NB4 (cell line): ENCODE measurements at regions not wholly inside any gene's neighbourhood (a gene's known extent, or its start where the extent isn't known, plus 50 kb on each side); places are given as distances from the start of the nearest gene placed in this dataset.

Source experiments
- DNase-seq: peaks from one replicate; pipeline ENCODE4 v3.0.0; 2010; ENCODE audit warnings: low read depth
- H3K4me3 ChIP-seq: one replicate; pipeline ENCODE4 v1.5.1; 2011; ENCODE audit warnings: mild to moderate bottlenecking, low read depth, low read length, moderate library complexity
- CTCF ChIP-seq: IDR thresholded peaks from one replicate; pipeline ENCODE4 v1.5.1; 2012; ENCODE audit warnings: low read depth, low read length
- MAX ChIP-seq: IDR thresholded peaks from 2 replicates; pipeline ENCODE4 v1.6.1; 2011; ENCODE audit warnings: low read depth, low read length
- MYC ChIP-seq: IDR thresholded peaks from 2 replicates; pipeline ENCODE4 v1.6.1; 2011; ENCODE audit warnings: low read depth, low read length
- POLR2A ChIP-seq: IDR thresholded peaks from 2 replicates; pipeline ENCODE4 v1.6.1; 2011; ENCODE audit warnings: mild to moderate bottlenecking; ENCODE audit not compliant: insufficient read length; ENCODE audit errors: extremely low read depth

- no peak overlapping the region for H3K4me3 ChIP-seq
- no peak for TF ChIP-seq MYC
- TF ChIP-seq POLR2A, result no peak
- no peak for TF ChIP-seq MAX
- no peak for TF ChIP-seq CTCF
- no peak for DNase-seq
Measured at GRCh38 chr10:83935911-83936310, 203.4 kb upstream of the GHITM start.

GRCh38 chr10:83937161-83937560 is 202.1 kb upstream of the GHITM start:
- no peak overlapping the region for H3K4me3 ChIP-seq
- TF ChIP-seq MYC (no peak), CTCF (no peak), POLR2A (no peak), MAX (no peak)
- DNase-seq, result no peak

GRCh38 chr10:83937826-83938225 is 201.5 kb upstream of the GHITM start:
- no peak overlapping the region for H3K4me3 ChIP-seq
- no peak for DNase-seq
- TF ChIP-seq MYC, result no peak

GRCh38 chr10:83941189-83941588 is 198.1 kb upstream of the GHITM start:
- H3K4me3 ChIP-seq, result no peak overlapping the region
- TF ChIP-seq MYC (no peak), MAX (no peak), CTCF (no peak), POLR2A (no peak)
- no peak for DNase-seq

GRCh38 chr10:83942410-83942809 is 196.9 kb upstream of the GHITM start:
- TF ChIP-seq CTCF (no peak), MAX (no peak), MYC (no peak), POLR2A (no peak)
- H3K4me3 ChIP-seq, result no peak overlapping the region
- DNase-seq, result no peak

GRCh38 chr10:83943049-83943448 is 196.3 kb upstream of the GHITM start:
- no peak overlapping the region for H3K4me3 ChIP-seq
- no peak for DNase-seq
- no peak for TF ChIP-seq MAX
- no peak for TF ChIP-seq CTCF
- TF ChIP-seq MYC, result no peak
- no peak for TF ChIP-seq POLR2A
